ENCODE measurements at regions not wholly inside any gene's neighbourhood (a gene's known extent, or its start where the extent isn't known, plus 50 kb on each side); places are given as distances from the start of the nearest gene placed in this dataset.

GRCh38 chr4:116546759-116547158 is 538.6 kb downstream of the TRAM1L1 start:
- TF ChIP-seq, protein P1, sequence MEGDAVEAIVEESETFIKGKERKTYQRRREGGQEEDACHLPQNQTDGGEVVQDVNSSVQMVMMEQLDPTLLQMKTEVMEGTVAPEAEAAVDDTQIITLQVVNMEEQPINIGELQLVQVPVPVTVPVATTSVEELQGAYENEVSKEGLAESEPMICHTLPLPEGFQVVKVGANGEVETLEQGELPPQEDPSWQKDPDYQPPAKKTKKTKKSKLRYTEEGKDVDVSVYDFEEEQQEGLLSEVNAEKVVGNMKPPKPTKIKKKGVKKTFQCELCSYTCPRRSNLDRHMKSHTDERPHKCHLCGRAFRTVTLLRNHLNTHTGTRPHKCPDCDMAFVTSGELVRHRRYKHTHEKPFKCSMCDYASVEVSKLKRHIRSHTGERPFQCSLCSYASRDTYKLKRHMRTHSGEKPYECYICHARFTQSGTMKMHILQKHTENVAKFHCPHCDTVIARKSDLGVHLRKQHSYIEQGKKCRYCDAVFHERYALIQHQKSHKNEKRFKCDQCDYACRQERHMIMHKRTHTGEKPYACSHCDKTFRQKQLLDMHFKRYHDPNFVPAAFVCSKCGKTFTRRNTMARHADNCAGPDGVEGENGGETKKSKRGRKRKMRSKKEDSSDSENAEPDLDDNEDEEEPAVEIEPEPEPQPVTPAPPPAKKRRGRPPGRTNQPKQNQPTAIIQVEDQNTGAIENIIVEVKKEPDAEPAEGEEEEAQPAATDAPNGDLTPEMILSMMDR (IDR thresholded peaks at IDR 0.05): no peak
- TF ChIP-seq POLR2A (IDR thresholded peaks at IDR 0.05): no peak
